GM12878 (cell line): ENCODE measurements at regions not wholly inside any gene's neighbourhood (a gene's known extent, or its start where the extent isn't known, plus 50 kb on each side); places are given as distances from the start of the nearest gene placed in this dataset.

Experiments
- ATAC-seq: fragments of 200-7000 bp; cut with Tn5 transposase; 3 replicates; pipeline ENCODE4 v1.9.1; 2020; ENCODE audit warnings: mild to moderate bottlenecking, moderate library complexity
- BruUV-seq: library from RNA; stranded (reverse); fragments of 400-500 nt; replicated peaks from 2 replicates; lab custom pipeline; 2021; lab: Mats Ljungman, UMichigan
- CTCF ChIA-PET: fragments of 300-600 bp; sonication (Branson Sonifier 250); formaldehyde crosslinking; extraction: SDS; loops from one replicate; lab custom pipeline; 2021; ENCODE audit warnings: inconsistent platforms; lab: Yijun Ruan, JAX
- POLR2A ChIA-PET: fragments of 350-600 bp; formaldehyde crosslinking; extraction: SDS; loops from one replicate; lab custom pipeline; 2021; ENCODE audit warnings: inconsistent platforms; lab: Charles Lee
- RAD21 ChIA-PET: fragments of 300-600 bp; sonication (Branson Sonifier 250); formaldehyde crosslinking; loops from one replicate; lab custom pipeline; 2023; ENCODE audit warnings: antibody characterized with exemption; ENCODE audit not compliant: unreplicated experiment; lab: Charles Lee
- SMC1A ChIA-PET: fragments of 300-600 bp; sonication (Branson Sonifier 250); formaldehyde crosslinking; loops from one replicate; lab custom pipeline; 2023; ENCODE audit not compliant: unreplicated experiment, uncharacterized antibody; lab: Charles Lee
- DNase-seq: peaks from one replicate; pipeline ENCODE4 v3.0.0-alpha.2; 2011; ENCODE audit warnings: low read depth, low spot score
- FAIRE-seq: peaks from 3 replicates; lab custom pipeline; 2011; peaks lifted over from hg19 to GRCh38; lab: Jason Lieb, UNC
- H2AFZ ChIP-seq: 2 replicates; pipeline ENCODE4 v1.6.0; 2011; ENCODE audit warnings: low read depth, low read length, control low read depth; ENCODE audit not compliant: control insufficient read depth
- H3K27ac ChIP-seq: 2 replicates; pipeline ENCODE4 v1.5.1; 2011; ENCODE audit warnings: control low read depth; ENCODE audit not compliant: control insufficient read depth, insufficient read depth
- H3K27me3 ChIP-seq, 2 experiments: replicated peaks in 1 of 2; 2 replicates each; pipeline versions ENCODE4 v1.6.0 to v1.6.1; 2011; ENCODE audit warnings: low read length in 1 of 2; ENCODE audit not compliant: control insufficient read depth in 2 of 2, insufficient read depth in 2 of 2
- H3K36me3 ChIP-seq, 2 experiments: 2 replicates each; pipeline ENCODE4 v1.5.1; 2011; ENCODE audit warnings: low read length in 1 of 2; ENCODE audit not compliant: control insufficient read depth in 2 of 2, insufficient read depth in 2 of 2
- H3K4me1 ChIP-seq: 2 replicates; pipeline ENCODE4 v1.6.1; 2011; ENCODE audit warnings: mild to moderate bottlenecking, low read length, moderate library complexity, mixed read lengths; ENCODE audit not compliant: control insufficient read depth, insufficient read depth
- H3K4me2 ChIP-seq: 2 replicates; pipeline ENCODE4 v1.6.0; 2011; ENCODE audit warnings: control low read depth; ENCODE audit not compliant: control insufficient read depth, insufficient read depth
- H3K4me3 ChIP-seq: fragments of 200-600 bp; sonication (generic); 2 replicates; pipeline ENCODE4 v1.5.1; 2016
- H3K79me2 ChIP-seq: 2 replicates; pipeline ENCODE4 v1.6.0; 2011; ENCODE audit warnings: low read length; ENCODE audit not compliant: control insufficient read depth, insufficient read depth
- H3K9ac ChIP-seq: 2 replicates; pipeline ENCODE4 v1.8.0; 2011; ENCODE audit warnings: low read length, control low read depth, mixed read lengths; ENCODE audit not compliant: control insufficient read depth, insufficient read depth
- H3K9me3 ChIP-seq: replicated peaks from 3 replicates; pipeline ENCODE4 v1.5.1; 2011; ENCODE audit warnings: mild to moderate bottlenecking, low read length; ENCODE audit not compliant: control insufficient read depth, insufficient read depth
- H4K20me1 ChIP-seq: 2 replicates; pipeline ENCODE4 v1.6.0; 2011; ENCODE audit not compliant: control insufficient read depth, insufficient read depth
- BHLHE40 ChIP-seq, 2 experiments: fragments of 450-650 bp in 1 of 2; IDR thresholded peaks; 2 replicates each; pipeline ENCODE4 v1.6.1; 2011 to 2017; ENCODE audit warnings: low read depth in 2 of 2, borderline replicate concordance in 1 of 2, improper control_type of control experiment in 1 of 2, low read length in 1 of 2, mild to moderate bottlenecking in 1 of 2
- ESRRA ChIP-seq: IDR thresholded peaks from 2 replicates; pipeline ENCODE4 v1.6.1; 2012; ENCODE audit warnings: mild to moderate bottlenecking, low read length, improper control_type of control experiment
- FOXK2 ChIP-seq: fragments of 450-650 bp; IDR thresholded peaks from 2 replicates; pipeline ENCODE4 v1.6.1; 2017; ENCODE audit warnings: mild to moderate bottlenecking, moderate library complexity
- MYC ChIP-seq: IDR thresholded peaks from 2 replicates; pipeline ENCODE4 v1.6.1; 2011; ENCODE audit warnings: mild to moderate bottlenecking, low read length, moderate library complexity, inconsistent platforms; ENCODE audit not compliant: insufficient read depth, insufficient replicate concordance, insufficient read length, severe bottlenecking
- SMAD5 ChIP-seq: IDR thresholded peaks from 2 replicates; pipeline ENCODE4 v1.6.1; 2016; ENCODE audit warnings: antibody characterized with exemption, low read depth
- TBL1XR1 ChIP-seq: IDR thresholded peaks from 2 replicates; pipeline ENCODE4 v1.6.1; 2012; ENCODE audit warnings: low read depth, low read length, improper control_type of control experiment
- YY1 ChIP-seq: IDR thresholded peaks from 2 replicates; pipeline ENCODE4 v1.6.1; 2011; ENCODE audit warnings: low read depth, mild to moderate bottlenecking, low read length
- ZBED1 ChIP-seq: IDR thresholded peaks from 2 replicates; pipeline ENCODE4 v1.6.1; 2016; ENCODE audit warnings: borderline replicate concordance
- WGBS: methylation state at CpG from one replicate; pipeline ENCODE4 v1.1.6; 2016; ENCODE audit warnings: low lambda C conversion rate; ENCODE audit not compliant: insufficient replicate concordance, insufficient coverage; ENCODE audit errors: missing lambda C conversion rate; 5-methylcytosine and 5-hydroxymethylcytosine counted together
- in situ Hi-C: fragments of 300-500 bp; cut with MboI; formaldehyde crosslinking; loops from 9 replicates; pipeline ENCODE4 v1.14.3; 2018; ENCODE audit warnings: mixed read lengths
- intact Hi-C: fragments of 100-400 bp; cut with micrococcal nuclease; formaldehyde crosslinking; loops from one replicate; pipeline ENCODE4 v1.14.2; 2022; ENCODE audit not compliant: unreplicated experiment
- TF ChIP-seq, protein P1 (sequence below): fragments of 450-650 bp; IDR thresholded peaks from 2 replicates; pipeline ENCODE4 v1.6.1; 2018; ENCODE audit warnings: borderline replicate concordance, mild to moderate bottlenecking; ENCODE audit not compliant: partially characterized antibody
- TF ChIP-seq, protein P2 (sequence below): IDR thresholded peaks from 2 replicates; pipeline ENCODE4 v1.6.1; 2012; ENCODE audit warnings: low read length, inconsistent platforms
- TF ChIP-seq, protein P3 (sequence below): fragments of 450-650 bp; IDR thresholded peaks from 2 replicates; pipeline ENCODE4 v1.6.1; 2014; ENCODE audit warnings: mild to moderate bottlenecking
- TF ChIP-seq, protein P4 (sequence below): fragments of 450-650 bp; IDR thresholded peaks from 2 replicates; pipeline ENCODE4 v1.6.1; 2018; ENCODE audit warnings: mild to moderate bottlenecking, low read depth, moderate library complexity; ENCODE audit not compliant: partially characterized antibody

DNA sequence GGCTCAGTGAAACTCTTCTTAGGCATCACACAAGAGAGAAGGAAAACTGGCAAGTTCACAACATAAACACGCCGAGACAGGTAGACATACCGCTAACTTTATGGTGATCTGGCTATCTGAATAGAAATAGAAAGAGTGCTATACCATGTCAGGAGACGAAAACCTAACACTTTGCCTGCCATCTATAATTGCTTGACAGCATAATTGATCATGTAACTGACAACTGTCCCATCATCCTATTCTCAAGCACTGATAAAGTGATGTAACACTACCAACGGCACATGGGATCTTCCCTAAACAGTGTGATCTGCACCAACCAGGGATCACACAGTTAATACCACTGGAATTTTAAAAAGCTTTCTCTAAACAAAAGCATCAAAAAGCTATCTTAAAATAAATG lies 270.9 kb upstream of the NSMCE3 start:
- H3K4me1 ChIP-seq: no peaks in the 10 kb centered on the region
- no peaks in the 10 kb centered on the region for H4K20me1 ChIP-seq
- ATAC-seq: no peak
- no peak overlapping the region for H3K9ac ChIP-seq
- ChIA-PET SMC1A (no interaction called here), RAD21 (no interaction called here), POLR2A (no interaction called here), CTCF (no interaction called here)
- no peak overlapping the region for H3K27ac ChIP-seq
- no peaks in the 10 kb centered on the region; a peak in 1 of 4 replicates for H3K27me3 ChIP-seq
- intact Hi-C loops: no loop called here
- BruUV-seq: no TSS peak
- no peak overlapping the region for H2AFZ ChIP-seq
- TF ChIP-seq SMAD5 (no peak), BHLHE40 (IDR thresholded peaks at IDR 0.05; ENCODE audit: borderline replicate concordance in 1 of 2, low read depth in 2 of 2, low read length in 1 of 2) (no peak), FOXK2 (no peak), TBL1XR1 (no peak), MYC (no peak), ZBED1 (no peak), YY1 (no peak), ESRRA (no peak)
- TF ChIP-seq, protein P1, sequence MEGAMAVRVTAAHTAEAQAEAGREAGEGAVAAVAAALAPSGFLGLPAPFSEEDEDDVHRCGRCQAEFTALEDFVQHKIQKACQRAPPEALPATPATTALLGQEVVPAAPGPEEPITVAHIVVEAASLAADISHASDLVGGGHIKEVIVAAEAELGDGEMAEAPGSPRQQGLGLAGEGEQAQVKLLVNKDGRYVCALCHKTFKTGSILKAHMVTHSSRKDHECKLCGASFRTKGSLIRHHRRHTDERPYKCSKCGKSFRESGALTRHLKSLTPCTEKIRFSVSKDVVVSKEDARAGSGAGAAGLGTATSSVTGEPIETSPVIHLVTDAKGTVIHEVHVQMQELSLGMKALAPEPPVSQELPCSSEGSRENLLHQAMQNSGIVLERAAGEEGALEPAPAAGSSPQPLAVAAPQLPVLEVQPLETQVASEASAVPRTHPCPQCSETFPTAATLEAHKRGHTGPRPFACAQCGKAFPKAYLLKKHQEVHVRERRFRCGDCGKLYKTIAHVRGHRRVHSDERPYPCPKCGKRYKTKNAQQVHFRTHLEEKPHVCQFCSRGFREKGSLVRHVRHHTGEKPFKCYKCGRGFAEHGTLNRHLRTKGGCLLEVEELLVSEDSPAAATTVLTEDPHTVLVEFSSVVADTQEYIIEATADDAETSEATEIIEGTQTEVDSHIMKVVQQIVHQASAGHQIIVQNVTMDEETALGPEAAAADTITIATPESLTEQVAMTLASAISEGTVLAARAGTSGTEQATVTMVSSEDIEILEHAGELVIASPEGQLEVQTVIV: no peak
- TF ChIP-seq, protein P2, sequence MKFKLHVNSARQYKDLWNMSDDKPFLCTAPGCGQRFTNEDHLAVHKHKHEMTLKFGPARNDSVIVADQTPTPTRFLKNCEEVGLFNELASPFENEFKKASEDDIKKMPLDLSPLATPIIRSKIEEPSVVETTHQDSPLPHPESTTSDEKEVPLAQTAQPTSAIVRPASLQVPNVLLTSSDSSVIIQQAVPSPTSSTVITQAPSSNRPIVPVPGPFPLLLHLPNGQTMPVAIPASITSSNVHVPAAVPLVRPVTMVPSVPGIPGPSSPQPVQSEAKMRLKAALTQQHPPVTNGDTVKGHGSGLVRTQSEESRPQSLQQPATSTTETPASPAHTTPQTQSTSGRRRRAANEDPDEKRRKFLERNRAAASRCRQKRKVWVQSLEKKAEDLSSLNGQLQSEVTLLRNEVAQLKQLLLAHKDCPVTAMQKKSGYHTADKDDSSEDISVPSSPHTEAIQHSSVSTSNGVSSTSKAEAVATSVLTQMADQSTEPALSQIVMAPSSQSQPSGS: no peak
- TF ChIP-seq, protein P3, sequence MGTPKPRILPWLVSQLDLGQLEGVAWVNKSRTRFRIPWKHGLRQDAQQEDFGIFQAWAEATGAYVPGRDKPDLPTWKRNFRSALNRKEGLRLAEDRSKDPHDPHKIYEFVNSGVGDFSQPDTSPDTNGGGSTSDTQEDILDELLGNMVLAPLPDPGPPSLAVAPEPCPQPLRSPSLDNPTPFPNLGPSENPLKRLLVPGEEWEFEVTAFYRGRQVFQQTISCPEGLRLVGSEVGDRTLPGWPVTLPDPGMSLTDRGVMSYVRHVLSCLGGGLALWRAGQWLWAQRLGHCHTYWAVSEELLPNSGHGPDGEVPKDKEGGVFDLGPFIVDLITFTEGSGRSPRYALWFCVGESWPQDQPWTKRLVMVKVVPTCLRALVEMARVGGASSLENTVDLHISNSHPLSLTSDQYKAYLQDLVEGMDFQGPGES: no peak
- TF ChIP-seq, protein P4, sequence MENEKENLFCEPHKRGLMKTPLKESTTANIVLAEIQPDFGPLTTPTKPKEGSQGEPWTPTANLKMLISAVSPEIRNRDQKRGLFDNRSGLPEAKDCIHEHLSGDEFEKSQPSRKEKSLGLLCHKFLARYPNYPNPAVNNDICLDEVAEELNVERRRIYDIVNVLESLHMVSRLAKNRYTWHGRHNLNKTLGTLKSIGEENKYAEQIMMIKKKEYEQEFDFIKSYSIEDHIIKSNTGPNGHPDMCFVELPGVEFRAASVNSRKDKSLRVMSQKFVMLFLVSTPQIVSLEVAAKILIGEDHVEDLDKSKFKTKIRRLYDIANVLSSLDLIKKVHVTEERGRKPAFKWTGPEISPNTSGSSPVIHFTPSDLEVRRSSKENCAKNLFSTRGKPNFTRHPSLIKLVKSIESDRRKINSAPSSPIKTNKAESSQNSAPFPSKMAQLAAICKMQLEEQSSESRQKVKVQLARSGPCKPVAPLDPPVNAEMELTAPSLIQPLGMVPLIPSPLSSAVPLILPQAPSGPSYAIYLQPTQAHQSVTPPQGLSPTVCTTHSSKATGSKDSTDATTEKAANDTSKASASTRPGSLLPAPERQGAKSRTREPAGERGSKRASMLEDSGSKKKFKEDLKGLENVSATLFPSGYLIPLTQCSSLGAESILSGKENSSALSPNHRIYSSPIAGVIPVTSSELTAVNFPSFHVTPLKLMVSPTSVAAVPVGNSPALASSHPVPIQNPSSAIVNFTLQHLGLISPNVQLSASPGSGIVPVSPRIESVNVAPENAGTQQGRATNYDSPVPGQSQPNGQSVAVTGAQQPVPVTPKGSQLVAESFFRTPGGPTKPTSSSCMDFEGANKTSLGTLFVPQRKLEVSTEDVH: no peak
- H3K4me2 ChIP-seq: no peak overlapping the region
- no peaks in the 10 kb centered on the region for H3K79me2 ChIP-seq
- FAIRE-seq: no peak
- H3K9me3 ChIP-seq: no peaks in the 10 kb centered on the region
- no peak overlapping the region for H3K4me3 ChIP-seq
- in situ Hi-C loops: no loop called here
- no peak for DNase-seq
- 37% methylated on average over 5 of the region's 5 CpGs for WGBS
- no peaks in the 10 kb centered on the region for H3K36me3 ChIP-seq
